ENCODE measurements at regions not wholly inside any gene's neighbourhood (a gene's known extent, or its start where the extent isn't known, plus 50 kb on each side); places are given as distances from the start of the nearest gene placed in this dataset.
"Not testable (repeated sequence)": the region's sequence is repeated elsewhere in the genome, so short reads cannot be mapped to it uniquely, and the experiment has no call there.

- no peak for DNase-seq (ENCODE audit: low read depth)
- H3K4me3 ChIP-seq (ENCODE audit: low read depth, low read length), result no peak overlapping the region
- TF ChIP-seq, protein P1, sequence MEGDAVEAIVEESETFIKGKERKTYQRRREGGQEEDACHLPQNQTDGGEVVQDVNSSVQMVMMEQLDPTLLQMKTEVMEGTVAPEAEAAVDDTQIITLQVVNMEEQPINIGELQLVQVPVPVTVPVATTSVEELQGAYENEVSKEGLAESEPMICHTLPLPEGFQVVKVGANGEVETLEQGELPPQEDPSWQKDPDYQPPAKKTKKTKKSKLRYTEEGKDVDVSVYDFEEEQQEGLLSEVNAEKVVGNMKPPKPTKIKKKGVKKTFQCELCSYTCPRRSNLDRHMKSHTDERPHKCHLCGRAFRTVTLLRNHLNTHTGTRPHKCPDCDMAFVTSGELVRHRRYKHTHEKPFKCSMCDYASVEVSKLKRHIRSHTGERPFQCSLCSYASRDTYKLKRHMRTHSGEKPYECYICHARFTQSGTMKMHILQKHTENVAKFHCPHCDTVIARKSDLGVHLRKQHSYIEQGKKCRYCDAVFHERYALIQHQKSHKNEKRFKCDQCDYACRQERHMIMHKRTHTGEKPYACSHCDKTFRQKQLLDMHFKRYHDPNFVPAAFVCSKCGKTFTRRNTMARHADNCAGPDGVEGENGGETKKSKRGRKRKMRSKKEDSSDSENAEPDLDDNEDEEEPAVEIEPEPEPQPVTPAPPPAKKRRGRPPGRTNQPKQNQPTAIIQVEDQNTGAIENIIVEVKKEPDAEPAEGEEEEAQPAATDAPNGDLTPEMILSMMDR (conservative IDR thresholded peaks at IDR 0.05; ENCODE audit: low read depth, low read length), result no peak
Observed at GRCh38 chr12:131390412-131391334, 320.2 kb upstream of the SFSWAP start.

DNA sequence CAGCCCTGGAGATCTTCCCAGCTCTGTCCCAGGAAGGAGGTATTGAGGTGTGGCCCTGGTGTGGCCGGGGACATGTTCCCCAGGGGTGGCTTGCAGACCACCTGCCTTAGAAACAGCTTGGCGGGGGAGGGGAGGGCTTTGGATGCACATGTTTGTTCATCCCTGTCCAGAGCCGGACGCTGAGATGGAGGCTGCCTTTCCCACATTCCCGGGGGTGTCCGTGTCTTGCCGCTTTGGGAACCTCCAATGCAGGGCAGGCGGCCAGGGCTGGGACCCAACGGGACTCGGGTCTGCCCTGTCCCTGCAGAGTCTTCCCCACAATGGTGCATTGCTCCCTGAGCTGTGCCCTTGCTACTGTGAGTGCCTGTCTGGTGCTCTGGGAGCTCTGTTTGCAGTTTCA is 319.5 kb upstream of the SFSWAP start:
- no peak for DNase-seq (ENCODE audit: low read depth)
- H3K4me3 ChIP-seq (ENCODE audit: low read depth, low read length), result no peak overlapping the region
- TF ChIP-seq, protein P1 (conservative IDR thresholded peaks at IDR 0.05; ENCODE audit: low read depth, low read length), result no peak

- DNase-seq (ENCODE audit: low read depth); H3K4me3 ChIP-seq (ENCODE audit: low read depth, low read length): not testable (repeated sequence)
Observed at GRCh38 chr12:131394752-131395151, 316.1 kb upstream of the SFSWAP start.

- not testable (repeated sequence) for H3K4me3 ChIP-seq (ENCODE audit: low read depth, low read length); DNase-seq (ENCODE audit: low read depth)
Observed at GRCh38 chr12:131395209-131395684, 315.6 kb upstream of the SFSWAP start.

DNA sequence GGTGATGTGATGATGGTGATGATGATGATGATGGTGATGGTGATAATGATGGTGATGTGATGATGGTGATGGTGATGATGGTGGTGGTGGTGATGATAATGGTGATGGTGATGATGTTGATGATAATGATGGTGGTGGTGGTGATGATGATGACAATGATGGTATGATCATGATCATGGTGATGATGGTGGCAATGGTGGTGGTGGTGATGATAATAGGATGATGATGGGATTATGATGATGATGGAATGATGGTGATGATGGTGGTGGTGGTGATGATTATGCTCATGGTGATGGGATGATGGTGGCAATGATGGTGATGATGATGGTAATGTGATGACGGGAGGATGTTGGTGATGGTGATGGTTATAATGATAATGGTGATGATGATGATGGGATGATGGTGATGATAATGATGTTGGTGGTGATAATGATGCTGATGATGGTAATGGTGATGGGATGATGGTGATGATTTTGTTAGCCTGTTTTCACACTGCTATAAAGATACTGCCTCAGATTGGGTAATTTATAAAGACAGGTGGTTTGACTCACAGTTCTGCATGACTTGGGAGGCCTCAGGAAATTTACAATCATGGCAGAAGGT is 314.8 kb upstream of the SFSWAP start:
- DNase-seq (ENCODE audit: low read depth), result no peak
- no peak overlapping the region for H3K4me3 ChIP-seq (ENCODE audit: low read depth, low read length)
- TF ChIP-seq, protein P1 (conservative IDR thresholded peaks at IDR 0.05; ENCODE audit: low read depth, low read length), result no peak

- DNase-seq (ENCODE audit: low read depth), result no peak
- TF ChIP-seq, protein P1 (conservative IDR thresholded peaks at IDR 0.05; ENCODE audit: low read depth, low read length), result no peak
- H3K4me3 ChIP-seq (ENCODE audit: low read depth, low read length), result no peak overlapping the region
Observed at GRCh38 chr12:131397493-131398181, 313.3 kb upstream of the SFSWAP start.

- TF ChIP-seq, protein P1 (conservative IDR thresholded peaks at IDR 0.05; ENCODE audit: low read depth, low read length), result no peak
- no peak overlapping the region for H3K4me3 ChIP-seq (ENCODE audit: low read depth, low read length)
- DNase-seq (ENCODE audit: low read depth), result no peak
Observed at GRCh38 chr12:131399000-131399399, 311.9 kb upstream of the SFSWAP start.

DNA sequence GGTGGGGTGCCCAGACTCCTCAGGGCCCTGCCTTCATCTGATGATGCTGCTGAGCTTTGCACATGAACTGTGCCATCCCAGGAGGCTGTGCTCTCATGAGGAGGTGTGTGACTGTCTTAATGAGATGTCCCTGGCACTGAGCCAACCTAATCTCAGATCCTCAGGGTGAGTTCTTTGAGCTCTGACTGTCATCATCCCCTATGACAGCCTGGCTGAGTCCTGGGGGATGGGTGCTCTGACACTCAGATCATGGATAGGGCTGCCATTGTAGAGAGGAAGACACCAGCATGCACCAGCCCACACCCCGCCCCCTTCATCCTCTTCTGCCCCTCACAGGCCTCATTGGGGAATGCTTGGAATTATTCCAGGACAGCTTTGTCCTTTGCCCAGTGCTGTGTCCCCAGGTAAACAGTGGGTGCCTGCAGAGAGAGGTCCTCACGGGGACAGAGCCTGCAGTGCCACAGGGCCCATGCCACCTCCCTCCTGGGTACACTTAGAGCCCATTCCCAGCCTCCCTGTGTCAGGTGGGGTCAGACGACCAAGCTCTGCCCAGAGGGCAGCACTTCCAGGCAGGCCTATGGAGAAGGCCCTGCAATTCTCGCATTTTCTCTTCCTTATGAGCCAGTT is 310.1 kb upstream of the SFSWAP start:
- DNase-seq (ENCODE audit: low read depth); H3K4me3 ChIP-seq (ENCODE audit: low read depth, low read length): not testable (repeated sequence)

GRCh38 chr12:131401907-131402633 is 308.8 kb upstream of the SFSWAP start:
- H3K4me3 ChIP-seq (ENCODE audit: low read depth, low read length); DNase-seq (ENCODE audit: low read depth): not testable (repeated sequence)

Data from choroid plexus epithelial cell (primary cell).